ENCODE measurements at regions not wholly inside any gene's neighbourhood (a gene's known extent, or its start where the extent isn't known, plus 50 kb on each side); places are given as distances from the start of the nearest gene placed in this dataset.

- intact Hi-C loops (cut with micrococcal nuclease), result no loop called here
- Mint-ChIP-seq H3K4me3 (no peak overlapping the region), H3K27ac (no peak overlapping the region), H3K27me3 (no peaks in the 10 kb centered on the region), H3K9me3 (ENCODE audit: insufficient read depth) (peaks cover 5% of the 10 kb centered on the region), H3K4me1 (no peaks in the 10 kb centered on the region)
- CTCF ChIA-PET, result no interaction called here
- Histone ChIP-seq H3K4me3 (ENCODE audit: control extremely low read depth in 1 of 5, extremely low read depth in 1 of 5, insufficient read depth in 1 of 5, low read depth in 2 of 5, low read length in 4 of 5) (no peak overlapping the region), H3K27ac (ENCODE audit: low read length in 2 of 2) (no peak overlapping the region), H3K4me2 (replicated peaks; ENCODE audit: low read depth, low read length, poor library complexity, severe bottlenecking) (no peak overlapping the region), H3K36me3 (replicated peaks in 1 of 2; ENCODE audit: control extremely low read depth in 1 of 2, control insufficient read depth in 1 of 2, extremely low read depth in 1 of 2, insufficient read depth in 2 of 2, low read length in 1 of 2) (no peaks in the 10 kb centered on the region), H3K9ac (ENCODE audit: low read length) (no peak overlapping the region), H3K27me3 (replicated peaks in 1 of 4; ENCODE audit: control extremely low read depth in 1 of 4, control insufficient read depth in 3 of 4, insufficient read depth in 4 of 4, low read length in 3 of 4) (no peaks in the 10 kb centered on the region), H4K20me1 (ENCODE audit: control insufficient read depth, insufficient read depth, low read length, poor library complexity, severe bottlenecking) (no peaks in the 10 kb centered on the region), H3K79me2 (ENCODE audit: control insufficient read depth, insufficient read depth, low read length) (no peaks in the 10 kb centered on the region), H3K4me1 (ENCODE audit: control insufficient read depth in 2 of 2, insufficient read depth in 2 of 2, low read length in 2 of 2) (no peaks in the 10 kb centered on the region), H3K9me3 (ENCODE audit: control extremely low read depth in 1 of 3, control insufficient read depth in 2 of 3, insufficient read depth in 1 of 3, low read length in 2 of 3) (peaks cover 0 to 3% (median 0%) of the 10 kb centered on the region in 3 donors), H2AFZ (ENCODE audit: insufficient read depth, low read depth, low read length, poor library complexity, severe bottlenecking) (no peak overlapping the region)
- POLR2A ChIA-PET, result no interaction called here
- no peak for DNase-seq
- TF ChIP-seq EZH2 (IDR thresholded peaks at IDR 0.05; ENCODE audit: borderline replicate concordance, insufficient read depth, low read depth, low read length, poor library complexity, severe bottlenecking), result no peak
- TF ChIP-seq, protein P1, sequence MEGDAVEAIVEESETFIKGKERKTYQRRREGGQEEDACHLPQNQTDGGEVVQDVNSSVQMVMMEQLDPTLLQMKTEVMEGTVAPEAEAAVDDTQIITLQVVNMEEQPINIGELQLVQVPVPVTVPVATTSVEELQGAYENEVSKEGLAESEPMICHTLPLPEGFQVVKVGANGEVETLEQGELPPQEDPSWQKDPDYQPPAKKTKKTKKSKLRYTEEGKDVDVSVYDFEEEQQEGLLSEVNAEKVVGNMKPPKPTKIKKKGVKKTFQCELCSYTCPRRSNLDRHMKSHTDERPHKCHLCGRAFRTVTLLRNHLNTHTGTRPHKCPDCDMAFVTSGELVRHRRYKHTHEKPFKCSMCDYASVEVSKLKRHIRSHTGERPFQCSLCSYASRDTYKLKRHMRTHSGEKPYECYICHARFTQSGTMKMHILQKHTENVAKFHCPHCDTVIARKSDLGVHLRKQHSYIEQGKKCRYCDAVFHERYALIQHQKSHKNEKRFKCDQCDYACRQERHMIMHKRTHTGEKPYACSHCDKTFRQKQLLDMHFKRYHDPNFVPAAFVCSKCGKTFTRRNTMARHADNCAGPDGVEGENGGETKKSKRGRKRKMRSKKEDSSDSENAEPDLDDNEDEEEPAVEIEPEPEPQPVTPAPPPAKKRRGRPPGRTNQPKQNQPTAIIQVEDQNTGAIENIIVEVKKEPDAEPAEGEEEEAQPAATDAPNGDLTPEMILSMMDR (IDR thresholded peaks at IDR 0.05), result no peak
- no peak for ATAC-seq (ENCODE audit: low read depth)
Measured at GRCh38 chr10:76729346-76729745, 908.3 kb downstream of the KCNMA1 start.

DNA sequence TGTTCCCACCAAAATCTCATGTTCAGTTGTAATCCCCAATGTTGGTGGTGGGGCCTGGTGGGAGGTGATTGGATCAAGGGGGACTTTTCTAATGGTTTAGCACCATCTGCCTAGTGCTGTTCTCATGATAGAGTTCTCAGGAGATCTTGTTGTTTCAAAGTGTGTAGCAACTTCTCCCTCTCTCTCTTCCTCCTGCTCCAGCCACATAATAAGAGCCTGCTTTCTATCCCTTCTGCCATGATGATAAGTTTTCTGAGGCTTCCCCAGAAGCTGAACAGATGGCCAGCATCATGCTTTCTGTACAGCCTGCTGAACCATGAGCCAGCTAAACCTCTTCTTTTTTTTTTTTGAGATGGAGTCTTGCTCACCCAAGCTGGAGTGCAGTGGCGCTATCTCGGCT lies 910.6 kb downstream of the KCNMA1 start:
- H3K9ac ChIP-seq (ENCODE audit: low read length), result no peak overlapping the region
- Mint-ChIP-seq H3K4me3 (no peak overlapping the region), H3K9me3 (ENCODE audit: insufficient read depth) (peaks cover 5% of the 10 kb centered on the region), H3K27ac (no peak overlapping the region), H3K27me3 (no peaks in the 10 kb centered on the region), H3K4me1 (no peaks in the 10 kb centered on the region)
- CTCF ChIA-PET, result no interaction called here
- no peaks in the 10 kb centered on the region for H3K36me3 ChIP-seq (replicated peaks in 1 of 2; ENCODE audit: control extremely low read depth in 1 of 2, control insufficient read depth in 1 of 2, extremely low read depth in 1 of 2, insufficient read depth in 2 of 2, low read length in 1 of 2)
- no peak for TF ChIP-seq EZH2 (IDR thresholded peaks at IDR 0.05; ENCODE audit: borderline replicate concordance, insufficient read depth, low read depth, low read length, poor library complexity, severe bottlenecking)
- TF ChIP-seq, protein P1 (IDR thresholded peaks at IDR 0.05), result no peak
- H3K27me3 ChIP-seq (replicated peaks in 1 of 4; ENCODE audit: control extremely low read depth in 1 of 4, control insufficient read depth in 3 of 4, insufficient read depth in 4 of 4, low read length in 3 of 4), result peaks cover 0 to 3% (median 0%) of the 10 kb centered on the region in 4 experiments
- DNase-seq, result no peak
- no peaks in the 10 kb centered on the region for H3K79me2 ChIP-seq (ENCODE audit: control insufficient read depth, insufficient read depth, low read length)
- no peak for ATAC-seq (ENCODE audit: low read depth)
- H3K9me3 ChIP-seq (ENCODE audit: control extremely low read depth in 1 of 3, control insufficient read depth in 2 of 3, insufficient read depth in 1 of 3, low read length in 2 of 3), result peaks cover 0 to 3% (median 0%) of the 10 kb centered on the region in 3 donors
- H3K4me2 ChIP-seq (replicated peaks; ENCODE audit: low read depth, low read length, poor library complexity, severe bottlenecking), result no peak overlapping the region
- no peaks in the 10 kb centered on the region for H3K4me1 ChIP-seq (ENCODE audit: control insufficient read depth in 2 of 2, insufficient read depth in 2 of 2, low read length in 2 of 2)
- POLR2A ChIA-PET, result no interaction called here
- 100% methylated on average over 1 of the region's 2 CpGs for WGBS (ENCODE audit: insufficient coverage)
- no peak overlapping the region for H2AFZ ChIP-seq (ENCODE audit: insufficient read depth, low read depth, low read length, poor library complexity, severe bottlenecking)
- no peaks in the 10 kb centered on the region for H4K20me1 ChIP-seq (ENCODE audit: control insufficient read depth, insufficient read depth, low read length, poor library complexity, severe bottlenecking)
- H3K27ac ChIP-seq (ENCODE audit: low read length in 2 of 2), result no peak overlapping the region
- intact Hi-C loops (cut with micrococcal nuclease), result no loop called here
- no peak overlapping the region for H3K4me3 ChIP-seq (ENCODE audit: control extremely low read depth in 1 of 5, extremely low read depth in 1 of 5, insufficient read depth in 1 of 5, low read depth in 2 of 5, low read length in 4 of 5)

Measured in B cell (primary cell).